Smooth muscle cell (in vitro differentiated cells): ENCODE measurements at regions not wholly inside any gene's neighbourhood (a gene's known extent, or its start where the extent isn't known, plus 50 kb on each side); places are given as distances from the start of the nearest gene placed in this dataset.
"Not testable (repeated sequence)": the region's sequence is repeated elsewhere in the genome, so short reads cannot be mapped to it uniquely, and the experiment has no call there.

Experiments
- DNase-seq: peaks from one replicate; lab custom pipeline; 2025; ENCODE audit not compliant: unreplicated experiment; lab: John Stamatoyannopoulos, UW
- H2AFZ ChIP-seq: fragments of 200-600 bp; sonication (generic); 2 replicates; pipeline ENCODE4 v1.6.0; 2016; ENCODE audit warnings: antibody characterized with exemption, low read depth, mild to moderate bottlenecking
- H3F3A ChIP-seq: fragments of 200-600 bp; sonication (generic); 2 replicates; pipeline ENCODE4 v1.6.0; 2017; ENCODE audit warnings: antibody characterized with exemption, low read depth
- H3K27ac ChIP-seq: fragments of 200-600 bp; sonication (generic); 2 replicates; pipeline ENCODE4 v1.5.1; 2016; ENCODE audit warnings: low read depth, mild to moderate bottlenecking
- H3K27me3 ChIP-seq: fragments of 200-600 bp; sonication (generic); 2 replicates; pipeline ENCODE4 v1.6.1; 2016; ENCODE audit warnings: low read depth, mild to moderate bottlenecking
- H3K36me3 ChIP-seq: fragments of 200-600 bp; sonication (generic); 2 replicates; pipeline ENCODE4 v1.5.1; 2016; ENCODE audit warnings: low read depth
- H3K4me1 ChIP-seq: fragments of 200-600 bp; sonication (generic); 2 replicates; pipeline ENCODE4 v1.5.1; 2016; ENCODE audit warnings: low read depth
- H3K4me2 ChIP-seq: fragments of 200-600 bp; sonication (generic); 2 replicates; pipeline ENCODE4 v1.6.0; 2016; ENCODE audit warnings: mild to moderate bottlenecking
- H3K4me3 ChIP-seq: fragments of 200-600 bp; sonication (generic); 2 replicates; pipeline ENCODE4 v1.5.1; 2016; ENCODE audit warnings: mild to moderate bottlenecking
- H3K79me2 ChIP-seq: fragments of 200-600 bp; sonication (generic); 2 replicates; pipeline ENCODE4 v1.6.0; 2016; ENCODE audit warnings: low read depth, mild to moderate bottlenecking
- H3K9ac ChIP-seq: fragments of 200-600 bp; sonication (generic); 2 replicates; pipeline ENCODE4 v1.6.0; 2016; ENCODE audit warnings: low read depth
- H3K9me3 ChIP-seq: fragments of 200-600 bp; sonication (generic); replicated peaks from 2 replicates; pipeline ENCODE4 v1.5.1; 2016; ENCODE audit warnings: low read depth
- H4K20me1 ChIP-seq: fragments of 200-600 bp; sonication (generic); 2 replicates; pipeline ENCODE4 v1.6.0; 2016; ENCODE audit warnings: low read depth
- WGBS: methylation state at CpG from one replicate; pipeline ENCODE4 v1.1.7; 2016; ENCODE audit warnings: low lambda C conversion rate; 5-methylcytosine and 5-hydroxymethylcytosine counted together
- TF ChIP-seq, protein P1 (sequence below): fragments of 200-600 bp; sonication (generic); IDR thresholded peaks from 2 replicates; pipeline ENCODE4 v1.5.1; 2017; ENCODE audit warnings: borderline replicate concordance, mild to moderate bottlenecking, antibody characterized with exemption; ENCODE audit not compliant: insufficient read depth, poor library complexity, severe bottlenecking

DNA sequence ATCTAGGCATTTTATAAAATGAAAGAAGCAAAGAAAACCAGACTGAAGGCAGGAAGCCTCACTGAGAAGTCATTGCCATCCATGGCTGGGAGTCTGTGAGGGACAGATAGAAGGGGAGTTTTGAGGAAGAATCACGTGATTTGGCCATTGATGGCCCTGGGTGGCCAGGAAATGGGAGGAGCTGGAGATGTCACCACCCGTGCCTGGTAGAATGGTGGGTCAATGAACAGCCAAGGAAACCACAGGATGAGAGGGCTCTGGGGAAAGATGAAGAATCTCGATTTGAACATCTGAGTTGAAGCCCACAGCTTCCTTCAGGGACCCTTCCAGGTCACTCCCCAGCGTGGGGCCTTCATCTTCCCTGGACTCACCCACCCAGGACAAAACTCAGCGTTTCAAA is 103.3 kb upstream of the CHST15 start:
- no peak overlapping the region for H3K4me2 ChIP-seq

DNA sequence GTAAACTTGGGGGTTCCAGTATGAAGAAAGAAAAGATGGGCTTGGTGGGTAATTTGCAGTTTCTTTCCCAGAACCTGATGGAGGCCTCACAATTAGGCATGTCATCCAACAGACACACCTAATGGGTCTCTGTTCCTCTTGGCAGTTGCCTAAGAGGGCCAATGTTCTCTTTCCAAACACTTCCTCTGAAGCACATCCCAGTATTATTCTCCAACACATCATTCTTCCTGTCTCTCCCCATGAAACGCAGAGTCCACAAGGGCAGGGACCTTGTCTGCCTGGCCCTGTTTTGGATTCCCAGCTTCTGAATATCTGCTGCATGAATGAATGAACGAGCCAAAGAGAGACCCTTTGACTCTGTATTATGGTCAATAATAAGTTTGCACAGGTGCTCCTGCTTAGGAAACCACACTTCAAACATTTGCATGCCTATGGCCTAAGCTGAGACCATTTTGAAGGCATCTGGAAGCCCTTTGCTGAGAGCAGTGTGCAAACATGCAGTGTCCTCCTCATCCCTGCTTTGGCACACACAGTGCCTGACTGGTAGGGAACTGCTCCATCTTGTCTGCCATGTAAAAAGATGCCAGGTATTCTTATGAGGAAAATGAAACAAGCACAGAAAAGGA is 100.9 kb upstream of the CHST15 start:
- no peaks in the 10 kb centered on the region for H3K9me3 ChIP-seq
- TF ChIP-seq, protein P1, sequence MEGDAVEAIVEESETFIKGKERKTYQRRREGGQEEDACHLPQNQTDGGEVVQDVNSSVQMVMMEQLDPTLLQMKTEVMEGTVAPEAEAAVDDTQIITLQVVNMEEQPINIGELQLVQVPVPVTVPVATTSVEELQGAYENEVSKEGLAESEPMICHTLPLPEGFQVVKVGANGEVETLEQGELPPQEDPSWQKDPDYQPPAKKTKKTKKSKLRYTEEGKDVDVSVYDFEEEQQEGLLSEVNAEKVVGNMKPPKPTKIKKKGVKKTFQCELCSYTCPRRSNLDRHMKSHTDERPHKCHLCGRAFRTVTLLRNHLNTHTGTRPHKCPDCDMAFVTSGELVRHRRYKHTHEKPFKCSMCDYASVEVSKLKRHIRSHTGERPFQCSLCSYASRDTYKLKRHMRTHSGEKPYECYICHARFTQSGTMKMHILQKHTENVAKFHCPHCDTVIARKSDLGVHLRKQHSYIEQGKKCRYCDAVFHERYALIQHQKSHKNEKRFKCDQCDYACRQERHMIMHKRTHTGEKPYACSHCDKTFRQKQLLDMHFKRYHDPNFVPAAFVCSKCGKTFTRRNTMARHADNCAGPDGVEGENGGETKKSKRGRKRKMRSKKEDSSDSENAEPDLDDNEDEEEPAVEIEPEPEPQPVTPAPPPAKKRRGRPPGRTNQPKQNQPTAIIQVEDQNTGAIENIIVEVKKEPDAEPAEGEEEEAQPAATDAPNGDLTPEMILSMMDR, result no peak
- H2AFZ ChIP-seq, result no peak overlapping the region
- no peaks in the 10 kb centered on the region for H4K20me1 ChIP-seq
- no peak overlapping the region for H3K4me2 ChIP-seq
- no peak overlapping the region for H3K4me3 ChIP-seq
- no peak for DNase-seq
- H3K9ac ChIP-seq, result no peak overlapping the region
- no peaks in the 10 kb centered on the region for H3K79me2 ChIP-seq
- no peak overlapping the region for H3K27ac ChIP-seq
- no peaks in the 10 kb centered on the region for H3K36me3 ChIP-seq
- WGBS, result 85% methylated on average over 2 of the region's 2 CpGs
- H3K27me3 ChIP-seq, result peaks cover 13% of the 10 kb centered on the region
- no peaks in the 10 kb centered on the region for H3K4me1 ChIP-seq
- H3F3A ChIP-seq, result no peaks in the 10 kb centered on the region

More for the DNA sequence above, 103.3 kb upstream of the CHST15 start:
- 81% methylated on average over 5 of the region's 5 CpGs for WGBS
- H3K36me3 ChIP-seq, result no peaks in the 10 kb centered on the region
- no peaks in the 10 kb centered on the region for H3K4me1 ChIP-seq
- no peak overlapping the region for H3K4me3 ChIP-seq
- no peaks in the 10 kb centered on the region for H4K20me1 ChIP-seq
- H2AFZ ChIP-seq, result no peak overlapping the region
- DNase-seq, result no peak
- H3K79me2 ChIP-seq, result no peaks in the 10 kb centered on the region
- TF ChIP-seq, protein P1, result no peak
- no peak overlapping the region for H3K9ac ChIP-seq
- H3F3A ChIP-seq, result no peaks in the 10 kb centered on the region
- H3K9me3 ChIP-seq, result no peaks in the 10 kb centered on the region
- no peak overlapping the region for H3K27ac ChIP-seq
- H3K27me3 ChIP-seq, result peaks cover 3% of the 10 kb centered on the region

DNA sequence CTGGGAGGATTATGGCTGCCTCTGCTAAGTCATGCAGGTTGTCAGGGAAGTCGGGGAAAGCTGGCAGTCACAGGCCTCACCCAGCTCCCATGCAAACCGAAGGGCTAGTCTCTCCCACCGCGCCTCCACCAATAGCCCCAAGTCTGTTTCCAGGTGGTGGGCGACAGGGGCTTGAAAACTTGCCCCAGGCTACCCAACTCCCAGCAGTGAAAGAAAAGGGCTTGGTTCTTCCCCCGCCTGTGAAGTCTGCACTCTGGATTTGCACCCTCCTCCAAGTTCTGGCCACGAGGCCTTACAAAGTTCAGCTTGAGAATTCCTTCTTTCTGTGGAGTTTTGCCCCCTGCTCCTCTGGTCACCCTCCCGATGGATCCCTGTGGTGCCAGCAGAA is 99.9 kb upstream of the CHST15 start:
- no peak overlapping the region for H3K9ac ChIP-seq
- H3K4me2 ChIP-seq, result no peak overlapping the region
- no peaks in the 10 kb centered on the region for H3K79me2 ChIP-seq
- H3K4me3 ChIP-seq, result no peak overlapping the region
- peaks cover 13% of the 10 kb centered on the region for H3K27me3 ChIP-seq
- no peaks in the 10 kb centered on the region for H3K9me3 ChIP-seq
- H2AFZ ChIP-seq, result no peak overlapping the region
- H3K27ac ChIP-seq, result no peak overlapping the region
- TF ChIP-seq, protein P1, result no peak
- DNase-seq, result no peak
- H4K20me1 ChIP-seq, result no peaks in the 10 kb centered on the region
- no peaks in the 10 kb centered on the region for H3F3A ChIP-seq
- 95% methylated on average over 8 of the region's 8 CpGs for WGBS
- H3K4me1 ChIP-seq, result no peaks in the 10 kb centered on the region
- H3K36me3 ChIP-seq, result no peaks in the 10 kb centered on the region

DNA sequence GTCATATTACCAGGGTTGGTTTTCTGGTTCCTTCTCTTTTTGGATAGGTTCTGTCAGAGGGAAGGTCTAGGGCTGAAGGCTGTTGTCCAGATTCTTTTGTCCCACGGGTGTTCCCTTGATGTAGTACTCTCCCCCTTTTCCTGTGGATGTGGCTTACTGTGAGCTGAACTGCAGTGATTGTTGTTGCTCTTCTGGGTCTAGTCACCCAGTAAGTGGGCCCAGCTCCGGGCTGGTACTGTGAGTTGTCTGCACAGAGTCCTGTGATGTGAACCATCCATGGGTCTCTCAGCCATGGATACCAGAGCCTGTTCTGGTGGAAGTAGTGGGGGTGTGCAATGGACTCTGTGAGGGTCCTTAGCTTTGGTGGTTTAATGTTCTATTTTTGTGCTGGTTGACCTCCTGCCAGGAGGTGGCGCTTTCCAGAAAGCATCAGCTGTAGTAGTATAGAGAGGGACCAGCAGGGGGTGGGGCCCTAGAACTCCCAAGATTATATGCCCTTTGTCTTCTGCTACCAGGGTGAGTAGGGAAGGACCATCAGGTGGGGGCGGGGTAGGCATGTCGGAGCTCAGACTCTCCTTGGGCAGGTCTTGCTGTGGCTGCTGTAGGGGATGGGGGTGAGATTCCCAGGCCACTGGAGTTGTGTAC is 99.4 kb upstream of the CHST15 start:
- TF ChIP-seq, protein P1, result peak; percentile 16
- not testable (repeated sequence) for H3K4me1 ChIP-seq, H3K4me3 ChIP-seq, DNase-seq, H3K9me3 ChIP-seq, H3F3A ChIP-seq, H3K79me2 ChIP-seq, H2AFZ ChIP-seq, H3K27ac ChIP-seq, H3K4me2 ChIP-seq, H3K36me3 ChIP-seq, H3K9ac ChIP-seq, H4K20me1 ChIP-seq
- WGBS, result 99% methylated on average over 5 of the region's 5 CpGs
- H3K27me3 ChIP-seq, result peaks cover 13% of the 10 kb centered on the region

DNA sequence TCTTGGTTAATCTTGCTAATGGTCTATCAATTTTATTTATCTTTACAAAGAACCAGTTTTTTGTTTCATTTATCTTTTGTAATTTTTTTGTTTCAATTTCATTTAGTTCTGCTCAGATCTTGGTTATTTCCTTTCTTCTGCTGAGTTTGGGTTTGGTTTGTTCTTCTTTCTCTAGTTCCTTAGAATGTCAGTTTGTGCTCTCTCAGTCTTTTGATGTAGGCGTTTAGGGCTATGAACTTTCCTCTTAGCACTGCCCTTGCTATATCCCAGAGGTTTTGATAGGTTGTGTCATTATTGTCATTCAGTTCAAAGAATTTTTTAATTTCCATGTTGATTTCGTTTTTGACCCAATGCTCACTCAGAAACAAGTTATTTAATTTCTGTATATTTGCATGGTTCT is 97.1 kb upstream of the CHST15 start:
- not testable (repeated sequence) for H3F3A ChIP-seq, H3K27ac ChIP-seq, H4K20me1 ChIP-seq, H2AFZ ChIP-seq, H3K9me3 ChIP-seq, H3K79me2 ChIP-seq, H3K4me1 ChIP-seq, H3K4me3 ChIP-seq, H3K9ac ChIP-seq, H3K36me3 ChIP-seq, DNase-seq, H3K4me2 ChIP-seq
- H3K27me3 ChIP-seq, result peaks cover 13% of the 10 kb centered on the region
- WGBS, result 67% methylated on average over 2 of the region's 2 CpGs
